ENCODE measurements at regions not wholly inside any gene's neighbourhood (a gene's known extent, or its start where the extent isn't known, plus 50 kb on each side); places are given as distances from the start of the nearest gene placed in this dataset.

- no peaks in the 10 kb centered on the region for H3K27me3 ChIP-seq (ENCODE audit: insufficient read depth, low read length, poor library complexity, severe bottlenecking)
- no peak overlapping the region for H2AFZ ChIP-seq (ENCODE audit: low read length)
- no peak overlapping the region for H3K4me2 ChIP-seq (ENCODE audit: low read depth, low read length, poor library complexity, severe bottlenecking)
- H3K4me3 ChIP-seq (ENCODE audit: low read length, poor library complexity, severe bottlenecking), result no peak overlapping the region
- peaks cover 13% of the 10 kb centered on the region; the same call in 1 of the 2 replicates for H3K9me3 ChIP-seq (ENCODE audit: insufficient read depth, low read depth, low read length)
- H3K36me3 ChIP-seq (ENCODE audit: insufficient read depth, low read length), result no peaks in the 10 kb centered on the region
- TF ChIP-seq CTCF (conservative IDR thresholded peaks at IDR 0.05; ENCODE audit: low read length) (no peak), EZH2phosphoT487 (IDR thresholded peaks at IDR 0.05; ENCODE audit: borderline replicate concordance) (no peak)
- no peaks in the 10 kb centered on the region for H3K9me2 ChIP-seq (replicated peaks; ENCODE audit: low read depth, low read length)
- H3K79me2 ChIP-seq (ENCODE audit: insufficient read depth, low read length), result no peaks in the 10 kb centered on the region
- no peaks in the 10 kb centered on the region for H4K20me1 ChIP-seq (ENCODE audit: insufficient read depth, low read length, poor library complexity, severe bottlenecking)
- H3K4me1 ChIP-seq (ENCODE audit: insufficient read depth, low read length, poor library complexity, severe bottlenecking), result no peaks in the 10 kb centered on the region
- no peak overlapping the region for H3K9ac ChIP-seq (ENCODE audit: low read depth, low read length, poor library complexity, severe bottlenecking)
- H3F3A ChIP-seq (ENCODE audit: low read depth), result no peaks in the 10 kb centered on the region
These were observed 53.0 kb upstream of the CST7 start for GRCh38 chr20:24895898-24896658.

GRCh38 chr20:24896984-24897383 is 52.1 kb upstream of the CST7 start:
- no peak overlapping the region for H3K4me3 ChIP-seq (ENCODE audit: low read length, poor library complexity, severe bottlenecking)
- peaks cover 13% of the 10 kb centered on the region; the same call in 1 of the 2 replicates for H3K9me3 ChIP-seq (ENCODE audit: insufficient read depth, low read depth, low read length)
- no peaks in the 10 kb centered on the region for H3K79me2 ChIP-seq (ENCODE audit: insufficient read depth, low read length)
- no peaks in the 10 kb centered on the region for H3K27me3 ChIP-seq (ENCODE audit: insufficient read depth, low read length, poor library complexity, severe bottlenecking)
- no peaks in the 10 kb centered on the region for H3K9me2 ChIP-seq (replicated peaks; ENCODE audit: low read depth, low read length)
- H4K20me1 ChIP-seq (ENCODE audit: insufficient read depth, low read length, poor library complexity, severe bottlenecking), result no peaks in the 10 kb centered on the region
- TF ChIP-seq EZH2phosphoT487 (IDR thresholded peaks at IDR 0.05; ENCODE audit: borderline replicate concordance) (no peak), CTCF (conservative IDR thresholded peaks at IDR 0.05; ENCODE audit: low read length) (no peak)
- H3K36me3 ChIP-seq (ENCODE audit: insufficient read depth, low read length), result no peaks in the 10 kb centered on the region
- no peak overlapping the region for H2AFZ ChIP-seq (ENCODE audit: low read length)
- no peak overlapping the region for H3K4me2 ChIP-seq (ENCODE audit: low read depth, low read length, poor library complexity, severe bottlenecking)
- H3K9ac ChIP-seq (ENCODE audit: low read depth, low read length, poor library complexity, severe bottlenecking), result no peak overlapping the region
- no peaks in the 10 kb centered on the region for H3K4me1 ChIP-seq (ENCODE audit: insufficient read depth, low read length, poor library complexity, severe bottlenecking)
- no peaks in the 10 kb centered on the region for H3F3A ChIP-seq (ENCODE audit: low read depth)

- Histone ChIP-seq H3K4me1 (ENCODE audit: insufficient read depth, low read length, poor library complexity, severe bottlenecking) (no peaks in the 10 kb centered on the region), H3K9me3 (ENCODE audit: insufficient read depth, low read depth, low read length) (peaks cover 13% of the 10 kb centered on the region; the same call in 1 of the 2 replicates), H3F3A (ENCODE audit: low read depth) (no peaks in the 10 kb centered on the region), H3K36me3 (ENCODE audit: insufficient read depth, low read length) (no peaks in the 10 kb centered on the region), H3K27me3 (ENCODE audit: insufficient read depth, low read length, poor library complexity, severe bottlenecking) (no peaks in the 10 kb centered on the region), H2AFZ (ENCODE audit: low read length) (no peak overlapping the region), H3K4me2 (ENCODE audit: low read depth, low read length, poor library complexity, severe bottlenecking) (no peak overlapping the region), H3K9ac (ENCODE audit: low read depth, low read length, poor library complexity, severe bottlenecking) (no peak overlapping the region), H3K79me2 (ENCODE audit: insufficient read depth, low read length) (no peaks in the 10 kb centered on the region), H4K20me1 (ENCODE audit: insufficient read depth, low read length, poor library complexity, severe bottlenecking) (no peaks in the 10 kb centered on the region), H3K4me3 (ENCODE audit: low read length, poor library complexity, severe bottlenecking) (no peak overlapping the region), H3K9me2 (replicated peaks; ENCODE audit: low read depth, low read length) (no peaks in the 10 kb centered on the region)
- TF ChIP-seq EZH2phosphoT487 (IDR thresholded peaks at IDR 0.05; ENCODE audit: borderline replicate concordance), result no peak
- no peak for TF ChIP-seq CTCF (conservative IDR thresholded peaks at IDR 0.05; ENCODE audit: low read length)
These were observed 51.1 kb upstream of the CST7 start for GRCh38 chr20:24897974-24898373.

Data from Loucy (cell line).